Neuron (in vitro differentiated cells): ENCODE measurements at regions not wholly inside any gene's neighbourhood (a gene's known extent, or its start where the extent isn't known, plus 50 kb on each side); places are given as distances from the start of the nearest gene placed in this dataset.
"Not testable (repeated sequence)": the region's sequence is repeated elsewhere in the genome, so short reads cannot be mapped to it uniquely, and the experiment has no call there.

Source experiments
- H2AFZ ChIP-seq: one replicate; pipeline ENCODE4 v1.6.1; 2013; ENCODE audit warnings: low read depth, mild to moderate bottlenecking, inconsistent platforms, low read length, moderate library complexity
- H3K27me3 ChIP-seq: one replicate; pipeline ENCODE4 v1.6.1; 2013; ENCODE audit warnings: low read length; ENCODE audit not compliant: insufficient read depth
- H3K36me3 ChIP-seq: one replicate; pipeline ENCODE4 v1.6.1; 2013; ENCODE audit warnings: low read length; ENCODE audit not compliant: insufficient read depth
- H3K4me1 ChIP-seq: one replicate; pipeline ENCODE4 v1.6.1; 2013; ENCODE audit warnings: low read length; ENCODE audit not compliant: insufficient read depth
- H3K4me3 ChIP-seq: 2 replicates; pipeline ENCODE4 v1.5.1; 2013; ENCODE audit warnings: mild to moderate bottlenecking, low read length, moderate library complexity
- H3K9me3 ChIP-seq: one replicate; pipeline ENCODE4 v1.6.1; 2013; ENCODE audit warnings: low read length

DNA sequence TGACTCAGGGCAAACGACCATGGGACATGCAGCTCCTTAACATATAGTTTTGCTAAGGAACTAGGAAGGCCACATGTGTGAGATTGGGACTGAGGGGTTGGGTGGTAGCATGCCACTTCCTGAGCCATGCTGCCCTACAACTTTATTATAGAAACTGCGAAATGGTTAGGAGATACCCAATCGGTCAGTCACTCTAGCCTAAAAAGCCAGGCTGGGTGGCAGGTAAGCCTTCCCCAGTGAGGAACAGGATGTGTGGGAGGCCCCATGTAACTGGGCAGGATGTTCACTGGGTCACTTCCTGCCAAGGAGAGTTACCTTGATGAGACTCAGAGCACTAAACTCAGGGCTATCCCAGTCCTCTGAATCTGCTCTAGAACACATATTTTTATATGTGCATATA lies 123.5 kb downstream of the MAP3K7 start:
- no peaks in the 10 kb centered on the region for H3K36me3 ChIP-seq
- H3K9me3 ChIP-seq = peaks cover 10% of the 10 kb centered on the region
- no peak overlapping the region for H3K4me3 ChIP-seq
- no peaks in the 10 kb centered on the region for H3K27me3 ChIP-seq
- peaks cover 20% of the 10 kb centered on the region for H3K4me1 ChIP-seq
- no peak overlapping the region for H2AFZ ChIP-seq

DNA sequence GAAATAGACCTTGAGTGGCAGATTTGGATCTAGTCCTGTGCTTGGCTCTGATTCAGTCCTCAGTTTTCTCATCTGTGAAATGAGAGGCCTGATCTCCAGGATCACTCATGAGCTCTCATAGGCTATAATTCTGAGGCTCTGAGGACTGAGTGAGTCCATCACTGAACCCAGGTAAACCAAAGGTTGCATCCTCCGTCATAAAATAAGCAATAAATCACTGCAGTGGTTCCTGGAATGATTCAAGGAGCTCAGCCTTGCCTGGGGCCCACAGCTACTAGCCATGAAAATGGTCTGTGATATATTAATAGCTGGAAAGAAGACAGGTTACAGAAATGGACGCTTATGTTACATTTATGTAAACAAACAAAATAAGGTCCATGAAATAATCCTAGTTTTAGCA lies 124.8 kb downstream of the MAP3K7 start:
- Histone ChIP-seq H3K4me1 (peaks cover 18% of the 10 kb centered on the region), H3K9me3 (peaks cover 10% of the 10 kb centered on the region), H3K4me3 (no peak overlapping the region), H3K27me3 (no peaks in the 10 kb centered on the region), H2AFZ (no peak overlapping the region), H3K36me3 (no peaks in the 10 kb centered on the region)

DNA sequence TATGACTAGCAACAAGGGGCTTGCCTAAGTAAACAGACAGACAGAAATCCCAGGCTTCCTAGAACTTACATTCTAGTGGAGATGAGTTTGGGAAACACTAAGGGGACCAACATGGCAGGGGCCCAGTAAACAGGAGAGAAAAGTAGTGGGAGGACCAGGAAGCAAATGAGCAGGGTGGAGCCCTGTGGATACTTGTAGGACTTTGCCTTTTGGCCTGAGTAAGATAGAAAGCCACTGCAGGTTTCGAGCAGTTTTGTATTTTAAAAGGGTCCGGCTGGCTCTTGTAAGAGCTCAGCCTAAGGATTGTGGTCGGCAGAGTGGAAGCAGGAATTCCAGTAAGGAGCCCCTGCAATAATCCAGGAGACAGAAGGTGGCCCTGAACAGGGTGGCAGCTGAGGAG lies 125.5 kb downstream of the MAP3K7 start:
- H3K9me3 ChIP-seq = peaks cover 10% of the 10 kb centered on the region
- no peaks in the 10 kb centered on the region for H3K36me3 ChIP-seq
- no peak overlapping the region for H3K4me3 ChIP-seq
- H3K27me3 ChIP-seq = no peaks in the 10 kb centered on the region
- no peak overlapping the region for H2AFZ ChIP-seq
- peaks cover 13% of the 10 kb centered on the region for H3K4me1 ChIP-seq

DNA sequence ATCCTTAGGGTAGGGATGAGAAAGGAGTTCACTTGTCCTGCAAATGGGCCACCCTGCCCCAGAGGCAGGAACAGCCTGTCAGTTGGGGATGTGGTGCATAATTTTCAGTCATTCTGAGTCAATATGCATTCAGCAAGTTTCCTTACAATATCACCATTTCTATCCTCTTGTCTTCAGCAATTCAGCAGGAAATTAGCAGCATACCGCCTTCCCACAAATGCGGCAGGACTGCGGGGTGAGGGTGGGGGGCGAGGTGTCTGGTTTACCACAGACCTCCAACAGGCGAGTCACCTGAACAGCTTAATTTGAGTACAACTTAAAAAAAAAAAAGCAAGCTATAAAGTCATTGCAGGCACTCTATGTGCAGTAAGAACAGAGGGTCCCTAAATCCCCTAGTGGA lies 126.8 kb downstream of the MAP3K7 start:
- H3K4me3 ChIP-seq = no peak overlapping the region
- H3K36me3 ChIP-seq = no peaks in the 10 kb centered on the region
- no peak overlapping the region for H2AFZ ChIP-seq
- no peaks in the 10 kb centered on the region for H3K27me3 ChIP-seq
- peaks cover 10% of the 10 kb centered on the region for H3K9me3 ChIP-seq
- no peaks in the 10 kb centered on the region for H3K4me1 ChIP-seq

DNA sequence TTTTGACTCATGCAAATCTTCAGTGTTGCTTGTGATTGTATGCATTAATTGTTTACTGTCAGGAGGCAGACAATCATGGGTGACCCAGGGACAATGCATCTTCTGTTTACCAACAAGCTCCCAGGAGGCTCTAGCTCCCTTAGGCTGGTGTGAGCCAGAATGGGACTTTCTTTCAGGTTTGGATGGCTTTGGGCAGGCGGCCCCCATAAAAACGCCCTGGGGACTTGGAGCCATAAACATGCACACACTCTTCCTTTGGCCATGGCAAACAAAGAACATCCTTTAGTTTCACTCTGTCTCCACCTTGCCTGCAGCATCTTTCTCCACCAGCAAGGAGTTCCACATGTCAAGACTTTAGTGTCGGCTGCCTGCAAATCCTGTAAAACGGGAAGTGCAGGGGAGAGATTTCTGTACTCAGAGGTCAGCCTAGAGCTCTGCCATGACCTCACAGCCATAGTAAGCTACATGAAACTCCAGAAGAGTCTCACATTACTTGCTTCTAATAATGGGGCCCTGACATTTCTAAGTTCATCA lies 127.6 kb downstream of the MAP3K7 start:
- no peaks in the 10 kb centered on the region for H3K4me1 ChIP-seq
- H3K36me3 ChIP-seq = no peaks in the 10 kb centered on the region
- H3K27me3 ChIP-seq = no peaks in the 10 kb centered on the region
- H3K4me3 ChIP-seq = no peak overlapping the region
- H2AFZ ChIP-seq = no peak overlapping the region
- H3K9me3 ChIP-seq = peaks cover 10% of the 10 kb centered on the region

DNA sequence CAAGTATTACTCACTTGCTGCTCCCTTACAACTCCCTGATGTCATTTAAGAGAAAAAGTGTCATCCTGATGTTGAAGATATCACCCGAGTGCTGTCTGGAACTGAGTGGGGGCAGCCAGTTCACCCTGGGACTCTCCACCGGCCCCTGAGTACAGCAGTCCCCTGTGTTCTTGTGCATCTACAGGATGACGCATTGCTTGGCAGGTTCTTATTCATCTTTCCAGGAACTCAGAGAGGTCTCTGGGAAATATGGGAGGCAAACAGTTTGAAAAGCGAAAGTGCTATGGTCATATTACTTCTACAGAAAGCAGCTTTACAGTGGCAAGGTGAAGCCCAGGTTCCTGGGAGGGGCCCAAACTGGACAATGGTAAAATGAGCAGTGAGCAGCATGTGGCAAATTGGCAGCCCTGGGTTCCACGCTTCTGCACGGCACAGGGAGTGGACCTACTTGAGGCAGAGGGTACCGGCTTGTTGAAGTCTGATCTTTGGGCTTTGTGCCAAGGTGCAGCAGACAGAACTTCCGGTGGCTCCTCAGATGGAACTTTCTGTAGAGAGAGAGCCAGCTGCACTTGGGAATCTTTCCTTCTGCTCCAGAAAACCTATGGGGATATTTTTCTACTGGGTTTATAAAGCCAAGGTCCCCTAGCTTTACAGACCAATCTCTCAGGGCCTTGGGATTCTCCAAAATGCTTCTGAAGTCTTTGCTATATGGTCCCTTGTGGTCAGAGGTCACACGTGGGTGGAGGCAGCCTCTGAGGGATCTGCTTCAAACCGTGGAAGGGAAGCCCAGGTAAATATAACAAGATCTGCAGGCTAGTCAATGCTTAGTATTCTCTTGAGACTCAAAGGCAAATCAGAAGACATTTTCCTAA lies 128.3 kb downstream of the MAP3K7 start:
- Histone ChIP-seq H3K4me3 (no peak overlapping the region), H3K9me3 (peaks cover 10% of the 10 kb centered on the region), H3K36me3 (no peaks in the 10 kb centered on the region), H3K27me3 (no peaks in the 10 kb centered on the region), H2AFZ (no peak overlapping the region), H3K4me1 (no peaks in the 10 kb centered on the region)

DNA sequence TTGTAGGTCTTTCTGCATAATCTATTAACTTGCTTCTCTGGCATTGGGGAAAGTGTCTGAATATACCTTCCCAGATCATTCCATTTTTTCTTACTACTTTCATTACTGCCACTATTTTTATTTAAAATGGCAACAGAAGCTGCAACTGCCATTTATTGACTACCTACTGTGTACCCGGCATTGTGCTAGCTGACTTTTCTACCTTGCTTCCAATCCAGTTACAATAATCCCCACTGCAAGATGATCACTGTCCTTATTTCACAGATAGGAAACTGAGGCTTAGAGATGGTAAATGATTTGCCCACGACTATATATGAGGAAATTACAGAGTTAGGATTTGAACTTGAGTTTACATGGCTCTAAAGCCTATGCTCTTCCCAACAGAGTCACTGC lies 129.0 kb downstream of the MAP3K7 start:
- Histone ChIP-seq H3K4me1 (no peaks in the 10 kb centered on the region), H3K36me3 (no peaks in the 10 kb centered on the region), H3K4me3 (no peak overlapping the region), H3K27me3 (no peaks in the 10 kb centered on the region), H2AFZ (no peak overlapping the region), H3K9me3 (peaks cover 12% of the 10 kb centered on the region)

DNA sequence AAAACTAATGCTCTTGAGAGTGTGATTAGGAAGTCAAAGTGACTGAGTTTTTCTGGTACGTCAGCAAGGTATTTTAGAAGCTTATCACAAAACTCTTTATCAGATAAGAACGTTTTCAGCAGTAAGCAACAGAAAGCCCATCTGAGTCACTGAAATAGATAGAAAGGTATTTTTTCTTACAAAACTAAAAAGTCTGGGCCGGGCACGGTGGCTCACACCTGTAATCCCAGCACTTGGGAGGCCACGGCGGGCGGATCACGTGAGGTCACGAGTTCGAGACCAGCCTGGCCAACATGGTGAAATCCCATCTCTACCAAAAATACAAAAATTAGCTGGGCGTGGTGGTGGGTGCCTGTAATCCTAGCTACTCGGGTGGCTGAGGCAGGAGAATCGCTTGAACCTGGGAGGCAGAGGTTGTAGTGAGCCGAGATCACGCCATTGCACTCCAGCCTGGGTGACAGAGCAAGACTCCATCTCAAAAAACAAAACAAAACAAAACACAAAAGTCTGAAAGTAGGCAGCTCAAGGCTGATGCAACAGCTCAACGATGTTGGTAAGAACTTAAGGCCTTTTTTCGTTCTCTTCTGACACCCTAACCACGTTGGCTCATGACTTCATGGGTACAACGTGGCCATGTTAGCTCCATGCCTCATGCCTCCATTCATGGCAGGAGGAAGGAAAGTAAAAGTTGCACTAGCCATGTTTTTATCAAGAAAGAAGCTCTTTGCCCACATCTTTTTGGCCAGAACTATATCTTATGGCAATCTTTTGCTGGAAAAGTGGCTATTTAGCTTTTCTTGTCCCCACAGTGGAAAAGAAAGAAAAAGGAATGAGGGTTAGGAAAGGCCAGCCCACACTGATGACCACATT lies 129.6 kb downstream of the MAP3K7 start:
- peaks cover 12% of the 10 kb centered on the region for H3K9me3 ChIP-seq
- not testable (repeated sequence) for H3K4me1 ChIP-seq, H3K4me3 ChIP-seq, H2AFZ ChIP-seq, H3K27me3 ChIP-seq, H3K36me3 ChIP-seq

DNA sequence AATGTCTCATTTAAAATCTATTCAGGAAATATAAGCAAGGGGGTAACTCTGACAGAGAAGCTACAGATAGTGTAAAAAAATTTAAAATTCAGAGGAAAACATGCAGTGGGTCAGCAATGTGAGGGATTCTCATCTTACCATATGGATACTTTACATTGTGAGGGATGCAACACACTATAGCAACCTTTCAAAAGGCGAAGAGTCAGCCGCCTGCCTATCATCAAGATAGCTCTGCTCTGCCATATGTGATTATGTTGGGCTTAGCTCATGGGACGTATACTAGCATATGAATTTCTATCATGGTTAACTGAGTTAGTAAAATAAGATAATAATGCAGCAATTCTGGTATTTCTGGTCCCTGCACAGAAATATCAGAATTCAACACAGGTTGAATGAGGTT lies 130.9 kb downstream of the MAP3K7 start:
- Histone ChIP-seq H3K4me1 (no peaks in the 10 kb centered on the region), H2AFZ (no peak overlapping the region), H3K27me3 (no peaks in the 10 kb centered on the region), H3K9me3 (peaks cover 12% of the 10 kb centered on the region), H3K4me3 (no peak overlapping the region), H3K36me3 (no peaks in the 10 kb centered on the region)

DNA sequence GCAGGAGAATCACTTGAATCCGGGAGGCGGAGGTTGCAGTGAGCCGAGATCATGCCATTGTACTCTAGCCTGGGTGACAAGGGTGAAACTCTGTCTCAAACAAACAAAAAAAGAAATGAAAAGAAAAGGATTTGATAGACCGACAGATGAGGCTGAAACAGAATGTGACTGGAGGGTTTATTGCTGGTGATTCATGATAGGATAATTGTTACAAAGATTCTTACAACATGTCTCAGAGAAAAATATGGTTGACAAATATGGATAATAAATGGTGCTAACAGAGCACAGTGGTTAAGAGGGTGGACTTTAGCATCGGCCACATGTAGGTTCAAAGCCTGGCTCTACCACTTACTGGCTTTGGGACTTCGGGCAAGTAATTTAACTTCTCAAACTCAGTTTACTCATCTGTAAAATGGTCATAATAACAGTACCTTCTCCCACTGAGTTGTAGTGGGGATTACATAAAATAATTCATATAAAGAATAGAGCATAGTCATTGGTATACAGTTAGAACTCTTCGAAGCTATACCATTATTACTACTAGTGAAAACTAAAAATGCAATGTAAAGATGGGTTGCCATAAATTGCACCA lies 131.9 kb downstream of the MAP3K7 start:
- H3K9me3 ChIP-seq = peaks cover 6% of the 10 kb centered on the region
- H3K4me1 ChIP-seq = peaks cover 5% of the 10 kb centered on the region
- no peak overlapping the region for H3K4me3 ChIP-seq
- H3K27me3 ChIP-seq = no peaks in the 10 kb centered on the region
- H2AFZ ChIP-seq = no peak overlapping the region
- H3K36me3 ChIP-seq = no peaks in the 10 kb centered on the region

DNA sequence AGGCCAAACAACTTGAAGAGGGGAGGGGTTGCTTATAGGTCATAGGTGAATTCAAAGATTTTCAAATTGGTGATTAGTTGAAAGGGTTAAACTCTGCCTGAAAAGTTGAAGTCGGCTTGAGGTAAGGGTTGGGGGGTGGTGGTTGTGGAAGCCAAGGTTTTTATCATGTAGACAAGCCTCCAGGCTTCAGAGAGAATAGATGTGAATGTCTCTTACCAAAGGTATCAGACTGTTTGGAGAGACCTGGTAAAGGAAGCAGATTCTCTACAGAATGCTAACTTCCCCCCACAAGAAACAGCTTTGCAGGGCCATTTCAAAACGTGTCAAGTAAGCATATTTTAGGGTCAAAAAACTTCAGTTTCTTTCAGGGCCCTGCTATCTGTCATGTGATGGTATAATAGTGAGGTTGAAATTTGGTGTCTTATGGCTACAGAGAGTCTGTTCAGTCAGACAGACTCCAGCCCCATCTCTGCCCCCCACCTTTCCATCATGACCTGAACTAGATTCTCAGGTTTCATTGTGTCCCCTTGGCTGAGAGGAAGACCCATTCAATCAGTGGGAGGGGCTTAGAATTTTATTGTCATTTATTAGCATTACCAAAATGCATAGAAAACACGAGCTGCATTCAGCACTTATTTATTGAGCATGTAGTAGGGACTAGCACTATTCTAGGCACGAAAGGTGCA lies 136.5 kb downstream of the MAP3K7 start:
- no peak overlapping the region for H3K4me3 ChIP-seq

DNA sequence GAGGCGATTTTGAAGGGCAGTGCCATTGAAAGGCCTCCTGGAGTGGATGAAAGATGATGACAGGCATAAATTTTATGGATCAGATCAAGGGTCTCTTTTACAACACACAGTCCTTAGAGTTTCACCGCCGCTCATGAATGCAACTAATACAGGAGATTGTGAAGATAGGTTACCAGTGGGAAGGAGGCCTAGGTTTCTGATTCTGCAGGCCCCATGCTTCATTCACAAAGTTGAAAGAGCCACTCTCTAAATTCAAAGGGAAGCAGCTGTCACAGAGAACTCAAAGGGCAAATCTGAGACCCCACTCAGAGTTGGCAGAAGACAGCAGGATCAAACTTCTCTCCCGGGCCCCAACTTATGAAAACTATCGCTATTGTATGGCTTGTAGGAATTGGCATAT lies 137.6 kb downstream of the MAP3K7 start:
- peaks cover 2% of the 10 kb centered on the region for H3K9me3 ChIP-seq
- H3K4me1 ChIP-seq = peaks cover 29% of the 10 kb centered on the region
- H3K36me3 ChIP-seq = no peaks in the 10 kb centered on the region
- no peak overlapping the region for H3K4me3 ChIP-seq
- H3K27me3 ChIP-seq = no peaks in the 10 kb centered on the region
- H2AFZ ChIP-seq = no peak overlapping the region

More for the DNA sequence above, 136.5 kb downstream of the MAP3K7 start:
- Histone ChIP-seq H3K27me3 (no peaks in the 10 kb centered on the region), H3K9me3 (peaks cover 2% of the 10 kb centered on the region), H2AFZ (no peak overlapping the region), H3K4me1 (peaks cover 18% of the 10 kb centered on the region), H3K36me3 (no peaks in the 10 kb centered on the region)
